Hematopoietic multipotent progenitor cell treated with erythropoietin and hydrocortisone succinate and interleukin-3 and kit ligand, for 15 days (in vitro differentiated cells): ENCODE measurements at regions not wholly inside any gene's neighbourhood (a gene's known extent, or its start where the extent isn't known, plus 50 kb on each side); places are given as distances from the start of the nearest gene placed in this dataset.
"Not testable (repeated sequence)": the region's sequence is repeated elsewhere in the genome, so short reads cannot be mapped to it uniquely, and the experiment has no call there.

Experiments used
- DNase-seq: peaks from one replicate; pipeline ENCODE4 v3.0.0-alpha.2; 2015; ENCODE audit warnings: low spot score

DNA sequence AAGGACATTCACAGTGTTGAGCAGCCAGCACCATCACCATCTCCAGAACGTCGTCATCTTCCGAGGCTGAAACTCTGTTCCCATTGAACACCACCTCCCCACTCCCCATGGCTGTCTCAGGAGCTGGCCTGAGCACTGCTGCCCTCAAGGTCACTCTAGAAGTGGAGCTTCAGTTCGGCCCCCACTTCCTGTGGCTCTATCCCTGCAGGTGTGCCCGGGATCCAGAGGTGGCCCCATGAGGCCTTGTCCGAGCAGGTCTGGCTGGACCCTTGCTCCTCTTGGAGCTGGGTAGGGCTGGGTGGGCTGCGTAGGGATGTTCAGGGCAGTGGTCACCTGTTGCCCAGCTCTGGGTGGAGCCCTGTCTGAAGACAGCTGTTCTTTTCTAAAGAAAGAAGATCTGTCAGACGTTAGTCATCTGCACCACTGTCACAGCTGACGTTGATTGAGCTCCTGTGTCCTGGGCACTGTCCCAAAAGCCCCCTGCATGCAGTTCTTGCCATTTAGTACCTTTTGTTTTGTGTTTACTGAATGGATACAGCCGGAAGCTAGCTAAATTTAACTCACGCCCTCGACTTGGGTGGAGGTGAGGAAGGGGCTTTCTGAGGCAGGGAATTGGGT, 75.5 kb upstream of the CLDN5 start:
- no peak for DNase-seq

DNA sequence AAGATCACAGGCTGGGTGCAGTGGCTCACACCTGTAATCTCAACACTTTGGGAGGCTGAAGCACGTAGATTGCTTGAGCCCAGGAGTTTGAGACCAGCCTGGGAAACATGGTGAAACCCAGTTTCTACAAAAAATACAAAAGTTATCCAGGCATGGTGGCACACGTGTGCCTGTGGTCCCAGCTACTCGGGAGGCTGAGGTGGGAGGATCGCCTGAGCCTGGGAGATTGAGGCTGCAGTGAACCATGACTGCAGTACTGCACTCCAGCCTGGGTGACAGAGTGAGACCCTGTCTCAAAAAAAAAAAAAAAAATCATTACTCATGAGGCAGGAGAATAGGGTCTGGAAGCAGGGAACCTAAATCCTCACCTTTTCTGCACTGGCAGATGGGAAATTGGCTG, 79.1 kb upstream of the CLDN5 start:
- DNase-seq = not testable (repeated sequence)

DNA sequence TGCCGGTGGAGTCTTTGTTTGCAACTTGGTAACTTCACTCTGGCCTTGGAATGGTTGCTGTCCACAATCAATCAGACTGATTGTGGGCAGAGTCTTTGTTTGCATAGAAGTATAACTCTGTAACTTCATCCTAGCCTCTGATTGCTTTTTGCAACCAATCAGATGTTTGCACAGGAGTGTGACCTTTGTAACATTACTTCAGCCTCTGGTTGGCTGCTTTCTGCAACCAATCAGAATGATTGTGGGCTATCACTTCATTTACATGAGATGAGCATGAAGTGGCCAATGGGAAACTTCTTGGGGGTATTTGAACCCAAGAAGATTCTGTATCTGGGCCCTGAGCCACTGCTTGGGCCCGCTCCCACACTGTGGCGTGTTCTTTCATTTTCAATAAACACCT, 79.6 kb upstream of the CLDN5 start:
- no peak for DNase-seq

DNA sequence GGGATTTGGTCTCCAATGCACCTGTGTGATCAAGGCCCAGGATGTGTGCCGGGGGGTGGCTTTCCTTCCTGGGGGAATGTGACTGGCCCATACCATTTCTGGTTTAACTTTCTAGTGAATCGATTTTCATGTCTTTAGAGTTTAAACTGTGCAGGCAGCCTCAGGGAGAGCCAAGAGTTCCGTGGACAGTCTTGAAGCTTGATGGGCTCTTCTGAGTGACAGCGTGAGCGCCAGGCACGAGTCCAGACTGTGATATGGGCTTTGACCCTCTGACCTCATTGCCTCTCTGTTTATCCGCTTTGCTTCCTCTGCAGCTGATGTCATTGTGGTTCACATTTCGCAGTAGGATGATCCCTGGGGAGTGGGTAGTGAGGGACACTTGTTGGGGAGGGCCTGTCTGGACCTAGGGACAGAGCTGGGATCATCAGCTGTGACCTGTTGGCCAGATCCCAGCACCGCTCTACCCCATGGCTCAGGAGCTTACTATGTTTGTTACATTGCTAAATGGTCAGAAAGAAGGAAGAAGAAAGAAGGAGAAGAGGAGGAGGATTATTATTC, 80.6 kb upstream of the CLDN5 start:
- no peak for DNase-seq

DNA sequence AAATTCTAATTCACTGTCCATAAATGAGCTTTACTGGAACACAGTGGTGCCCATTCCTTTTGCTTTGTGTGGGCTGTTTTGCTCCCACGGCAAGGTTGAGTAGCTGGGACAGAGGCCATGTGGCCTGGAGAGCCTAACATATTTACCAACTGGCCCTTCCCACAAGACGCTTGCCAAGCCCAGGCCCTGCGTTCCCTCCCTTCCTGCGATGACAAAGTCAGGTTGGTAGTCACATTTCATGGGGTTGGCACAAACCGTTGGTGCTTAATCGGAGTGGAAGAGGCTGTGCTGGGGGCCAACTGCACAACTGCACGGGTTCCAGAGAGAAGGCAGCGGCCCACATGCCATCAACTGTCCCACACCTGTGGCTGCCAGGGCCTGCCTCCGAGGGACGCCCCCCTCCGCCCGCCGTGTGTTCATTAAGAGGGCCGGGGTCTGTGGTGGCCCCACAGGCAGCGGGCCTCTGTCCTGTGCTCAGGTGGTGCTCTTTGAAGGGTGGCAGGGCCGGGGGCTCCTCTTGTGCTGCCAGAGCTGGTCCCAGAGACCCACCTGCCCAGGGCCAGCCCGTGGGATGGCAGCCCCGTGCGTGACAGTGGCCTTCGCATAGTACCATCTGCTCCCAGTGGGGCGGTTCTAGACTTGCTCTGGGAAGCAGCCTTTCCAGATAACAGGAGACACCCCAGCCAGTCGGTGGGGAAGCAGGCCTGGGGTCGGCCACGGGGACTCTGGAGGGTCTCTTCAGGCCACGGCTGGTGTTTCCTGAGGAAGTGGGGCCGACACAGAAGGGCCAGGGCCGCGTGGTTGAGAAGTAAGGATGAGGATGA, 81.5 kb upstream of the CLDN5 start:
- no peak for DNase-seq

GRCh38 chr22:19606332-19607191, 82.4 kb upstream of the CLDN5 start:
- DNase-seq = no peak

DNA sequence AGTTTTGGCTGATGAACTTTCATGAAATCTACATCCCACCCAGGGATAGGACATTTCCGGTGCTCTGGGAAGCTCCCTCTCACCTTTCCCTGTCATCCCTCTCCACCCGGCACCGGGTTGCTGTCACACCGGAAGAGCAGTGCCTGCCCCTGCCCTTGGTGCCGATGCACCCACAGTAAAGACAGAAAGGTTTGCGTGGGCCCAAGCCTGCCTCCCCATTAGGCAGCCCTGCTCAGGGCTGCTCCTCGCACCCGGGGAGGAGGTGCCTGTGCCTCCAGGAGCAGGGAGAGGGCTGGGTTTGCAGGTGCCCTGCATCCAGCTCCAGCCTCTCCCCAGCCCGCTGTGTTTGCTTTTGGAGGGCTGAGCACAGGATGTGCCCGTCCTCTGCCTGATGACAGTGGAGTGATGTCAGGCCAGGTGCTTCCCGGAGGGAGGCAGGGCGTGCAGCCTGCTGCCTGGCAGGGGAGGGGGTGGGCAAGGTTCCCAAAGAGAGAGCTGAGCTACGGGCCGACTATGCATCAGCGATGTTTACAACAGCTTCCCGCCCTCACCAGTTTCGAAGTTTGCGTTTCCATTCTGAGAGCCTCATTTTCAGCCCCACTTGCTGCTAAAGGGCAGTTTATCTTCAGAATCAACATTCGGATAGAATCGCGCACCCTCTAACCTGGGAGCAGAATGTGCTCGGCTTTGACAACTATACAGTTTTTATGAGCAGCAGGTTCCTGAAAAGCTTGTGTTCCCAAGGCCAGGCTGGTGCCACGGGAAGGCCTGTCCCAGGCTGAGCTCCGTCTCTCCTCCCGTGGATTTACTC, 83.2 kb upstream of the CLDN5 start:
- no peak for DNase-seq

DNA sequence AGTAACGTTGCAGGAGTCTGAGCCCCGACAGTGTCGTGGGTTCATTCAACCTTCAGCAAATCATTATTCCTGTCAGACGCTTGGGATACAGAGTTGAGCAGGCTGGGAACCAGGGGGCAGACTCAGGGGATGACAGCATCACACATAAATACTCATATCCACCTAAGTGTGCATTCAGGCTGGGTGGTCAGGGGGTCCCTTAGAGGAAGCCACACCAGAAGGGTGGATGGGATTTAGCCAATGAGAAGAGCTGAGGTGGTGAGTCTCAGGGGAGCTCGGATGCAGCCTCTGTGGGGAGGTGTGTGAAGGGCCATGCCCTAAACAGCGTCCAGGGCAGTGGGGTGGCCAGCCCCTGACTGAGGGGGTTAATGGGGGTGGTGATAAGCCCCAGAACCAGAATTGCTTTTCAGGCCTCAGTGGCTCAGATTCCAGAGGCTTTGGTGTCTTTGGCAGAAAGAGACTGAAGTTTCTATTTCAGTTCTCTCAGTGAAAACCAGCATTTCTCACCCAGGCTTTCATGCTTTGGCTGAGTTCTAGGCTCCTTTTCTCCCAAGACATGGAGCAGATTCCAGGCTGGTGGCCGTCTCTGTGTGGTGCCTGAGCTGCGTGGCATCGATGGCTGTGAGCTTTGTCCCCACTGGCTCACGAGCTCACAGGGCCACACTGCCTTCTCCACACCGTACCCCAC, 83.9 kb upstream of the CLDN5 start:
- DNase-seq = no peak

- not testable (repeated sequence) for DNase-seq
Observed at GRCh38 chr22:19609753-19610152, 85.5 kb upstream of the CLDN5 start.

GRCh38 chr22:19610518-19611253, 86.5 kb upstream of the CLDN5 start:
- no peak for DNase-seq

DNA sequence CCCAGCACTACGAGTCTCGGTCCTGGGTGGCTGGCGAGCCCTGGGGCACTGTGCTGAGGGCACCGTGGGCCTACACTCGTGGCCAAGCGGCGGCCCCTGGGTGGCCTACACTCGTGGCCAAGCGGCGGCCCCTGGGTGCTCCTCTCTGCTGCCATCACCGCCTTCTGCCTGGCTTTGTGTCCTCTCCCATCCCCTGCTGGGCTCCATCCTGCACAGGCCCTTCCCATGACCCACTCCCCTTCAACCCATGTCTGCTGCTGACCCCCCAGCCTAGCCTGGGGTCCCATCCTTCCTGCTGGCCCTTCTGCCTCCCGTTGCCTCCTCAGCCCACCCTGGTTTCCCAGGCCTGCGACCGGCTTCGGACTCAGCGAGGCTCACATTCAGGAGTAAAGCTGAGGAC, 87.4 kb upstream of the CLDN5 start:
- DNase-seq = no peak

- DNase-seq = no peak
Observed at GRCh38 chr22:19612866-19613572, 88.8 kb upstream of the CLDN5 start.

DNA sequence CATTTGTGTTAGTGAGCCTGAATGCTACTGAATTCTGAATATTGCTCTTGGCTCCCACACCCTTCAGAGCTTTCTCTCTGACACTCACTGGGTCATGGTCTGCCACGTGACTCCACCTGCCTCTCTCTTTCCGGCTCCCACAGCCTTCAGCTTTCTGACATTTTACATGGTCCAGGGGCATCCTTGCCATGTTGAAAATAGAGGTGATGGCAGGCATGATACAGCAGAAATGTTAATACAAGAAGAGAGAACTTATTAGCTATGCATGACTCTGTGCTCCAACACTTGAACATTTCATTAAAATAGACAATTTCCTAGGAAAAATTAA, 90.3 kb upstream of the CLDN5 start:
- no peak for DNase-seq

- DNase-seq = no peak
Observed at GRCh38 chr22:19615001-19615461, 90.8 kb upstream of the CLDN5 start.

GRCh38 chr22:19615867-19616581, 91.8 kb upstream of the CLDN5 start:
- DNase-seq = no peak

GRCh38 chr22:19619144-19620009, 94.9 kb upstream of the SEPTIN5 start:
- no peak for DNase-seq

GRCh38 chr22:19620742-19621371, 93.4 kb upstream of the SEPTIN5 start:
- DNase-seq = no peak
